H9 (cell line): ENCODE measurements at regions not wholly inside any gene's neighbourhood (a gene's known extent, or its start where the extent isn't known, plus 50 kb on each side); places are given as distances from the start of the nearest gene placed in this dataset.

Experiments used
- DNase-seq: peaks from one replicate; pipeline ENCODE4 v3.0.0-alpha.2; 2017
- H2AFZ ChIP-seq: one replicate; pipeline ENCODE4 v1.6.1; 2013; ENCODE audit warnings: mild to moderate bottlenecking, low read length, control low read depth, moderate library complexity
- H2AK5ac ChIP-seq: 2 replicates; pipeline ENCODE4 v1.6.1; 2013; ENCODE audit warnings: low read length, control low read depth, mixed read lengths; ENCODE audit not compliant: insufficient read length
- H2BK120ac ChIP-seq: one replicate; pipeline ENCODE4 v1.6.1; 2013; ENCODE audit warnings: low read depth, mild to moderate bottlenecking, low read length, control low read depth, inconsistent platforms; ENCODE audit not compliant: poor library complexity, severe bottlenecking
- H2BK12ac ChIP-seq: 2 replicates; pipeline ENCODE4 v1.6.1; 2013; ENCODE audit warnings: low read length, control low read depth, mixed read lengths, low read depth; ENCODE audit not compliant: insufficient read length
- H2BK15ac ChIP-seq: 2 replicates; pipeline ENCODE4 v1.6.1; 2013; ENCODE audit warnings: low read depth, low read length, control low read depth
- H2BK20ac ChIP-seq: one replicate; pipeline ENCODE4 v1.6.1; 2013; ENCODE audit warnings: low read depth, mild to moderate bottlenecking, low read length, control low read depth, inconsistent platforms; ENCODE audit not compliant: poor library complexity, severe bottlenecking
- H2BK5ac ChIP-seq: 2 replicates; pipeline ENCODE4 v1.6.1; 2013; ENCODE audit warnings: low read length, control low read depth, mixed read lengths; ENCODE audit not compliant: insufficient read length
- H3K14ac ChIP-seq: 2 replicates; pipeline ENCODE4 v1.6.1; 2013; ENCODE audit warnings: low read length, control low read depth; ENCODE audit not compliant: insufficient read depth
- H3K18ac ChIP-seq: 2 replicates; pipeline ENCODE4 v1.6.1; 2013; ENCODE audit warnings: low read depth, mild to moderate bottlenecking, mixed read lengths, low read length, control low read depth; ENCODE audit not compliant: insufficient read length
- H3K23ac ChIP-seq: 2 replicates; pipeline ENCODE4 v1.6.1; 2013; ENCODE audit warnings: low read length, control low read depth, mixed read lengths, low read depth; ENCODE audit not compliant: insufficient read length
- H3K23me2 ChIP-seq: 2 replicates; pipeline ENCODE4 v1.6.1; 2013; ENCODE audit warnings: low read depth, mild to moderate bottlenecking, mixed read lengths, low read length, control low read depth; ENCODE audit not compliant: insufficient read length, poor library complexity, severe bottlenecking
- H3K27ac ChIP-seq: 2 replicates; pipeline ENCODE4 v1.5.1; 2013; ENCODE audit warnings: low read length, control low read depth, mixed read lengths, low read depth; ENCODE audit not compliant: insufficient read length
- H3K27me3 ChIP-seq: 2 replicates; pipeline ENCODE4 v1.6.1; 2013; ENCODE audit warnings: low read length, control low read depth, inconsistent platforms; ENCODE audit not compliant: insufficient read depth
- H3K4ac ChIP-seq: 2 replicates; pipeline ENCODE4 v1.6.1; 2013; ENCODE audit warnings: low read depth, mild to moderate bottlenecking, control low read depth, inconsistent platforms, low read length, moderate library complexity
- H3K4me1 ChIP-seq: 2 replicates; pipeline ENCODE4 v1.6.1; 2013; ENCODE audit warnings: low read length, control low read depth, inconsistent platforms; ENCODE audit not compliant: insufficient read depth
- H3K4me2 ChIP-seq: 2 replicates; pipeline ENCODE4 v1.6.1; 2013; ENCODE audit warnings: low read length, control low read depth, mixed read lengths; ENCODE audit not compliant: insufficient read length, insufficient read depth
- H3K56ac ChIP-seq: 2 replicates; pipeline ENCODE4 v1.6.1; 2013; ENCODE audit warnings: low read depth, mild to moderate bottlenecking, mixed read lengths, low read length, control low read depth; ENCODE audit not compliant: insufficient read length
- H3K79me1 ChIP-seq: 2 replicates; pipeline ENCODE4 v1.6.1; 2013; ENCODE audit warnings: low read depth, mild to moderate bottlenecking, moderate library complexity, low read length, control low read depth, inconsistent platforms; ENCODE audit not compliant: insufficient read depth, poor library complexity, severe bottlenecking
- H3K79me2 ChIP-seq: 2 replicates; pipeline ENCODE4 v1.6.1; 2013; ENCODE audit warnings: low read length, control low read depth, inconsistent platforms; ENCODE audit not compliant: insufficient read depth
- H3K9ac ChIP-seq: 2 replicates; pipeline ENCODE4 v1.6.1; 2013; ENCODE audit warnings: low read length, control low read depth, mixed read lengths; ENCODE audit not compliant: insufficient read length; ENCODE audit errors: extremely low read depth
- H3K9me3 ChIP-seq: one replicate; pipeline ENCODE4 v1.6.1; 2013; ENCODE audit warnings: low read depth, low read length, inconsistent platforms; ENCODE audit not compliant: control insufficient read depth
- H3T11ph ChIP-seq: one replicate; pipeline ENCODE4 v1.6.1; 2013; ENCODE audit warnings: mild to moderate bottlenecking, low read length, control low read depth, inconsistent platforms
- H4K20me1 ChIP-seq: one replicate; pipeline ENCODE4 v1.6.1; 2013; ENCODE audit not compliant: control insufficient read depth, insufficient read length, insufficient read depth
- H4K5ac ChIP-seq: 2 replicates; pipeline ENCODE4 v1.6.1; 2013; ENCODE audit warnings: low read depth, mild to moderate bottlenecking, mixed read lengths, low read length, control low read depth; ENCODE audit not compliant: insufficient read length
- H4K8ac ChIP-seq: replicated peaks from 2 replicates; pipeline ENCODE4 v1.6.1; 2013; ENCODE audit warnings: low read length, control low read depth, mixed read lengths, low read depth; ENCODE audit not compliant: insufficient read length
- H4K91ac ChIP-seq: 2 replicates; pipeline ENCODE4 v1.6.1; 2013; ENCODE audit warnings: low read depth, mild to moderate bottlenecking, moderate library complexity, mixed read lengths, low read length, control low read depth; ENCODE audit not compliant: insufficient read length
- H3K27ac Mint-ChIP-seq, 3 experiments: 2 replicates in 2 of 3; 3 replicates in 1 of 3; pipeline ENCODE4 v1.8.0; 2020 to 2021; ENCODE audit warnings: mixed read lengths in 3 of 3, mild to moderate bottlenecking in 1 of 3, moderate library complexity in 1 of 3
- H3K27me3 Mint-ChIP-seq: 2 replicates; pipeline ENCODE4 v1.8.0; 2021; ENCODE audit warnings: low read depth, mild to moderate bottlenecking, moderate library complexity, mixed read lengths
- H3K36me3 Mint-ChIP-seq, 3 experiments: 2 replicates in 2 of 3; 3 replicates in 1 of 3; pipeline ENCODE4 v1.8.0; 2020 to 2021; ENCODE audit warnings: low read depth in 3 of 3, mixed read lengths in 3 of 3; ENCODE audit not compliant: insufficient read depth in 1 of 3
- H3K4me1 Mint-ChIP-seq, 2 experiments: 2 replicates each; pipeline ENCODE4 v1.8.0; 2020; ENCODE audit warnings: mixed read lengths in 2 of 2
- H3K4me3 Mint-ChIP-seq, 2 experiments: 2 replicates in 1 of 2; 3 replicates in 1 of 2; pipeline ENCODE4 v1.8.0; 2020 to 2021; ENCODE audit warnings: mild to moderate bottlenecking in 2 of 2, mixed read lengths in 2 of 2, moderate library complexity in 1 of 2
- H3K9me3 Mint-ChIP-seq, 2 experiments: 2 replicates in 1 of 2; 3 replicates in 1 of 2; pipeline ENCODE4 v1.8.0; 2020; ENCODE audit warnings: mild to moderate bottlenecking in 2 of 2, mixed read lengths in 2 of 2, moderate library complexity in 1 of 2
- CTCF ChIP-seq: fragments of 200-600 bp; sonication (generic); conservative IDR thresholded peaks from 3 replicates; pipeline ENCODE4 v1.8.0; 2021; ENCODE audit warnings: antibody characterized with exemption, mild to moderate bottlenecking
- WGBS: extraction: QIAGEN DNeasy Blood & Tissue Kit; methylation state at CpG from one replicate; pipeline ENCODE4 v1.1.7; 2013; ENCODE audit warnings: missing lambda C conversion rate, low lambda C conversion rate, mixed read lengths; ENCODE audit not compliant: insufficient read length; ENCODE audit errors: extremely low coverage; 5-methylcytosine and 5-hydroxymethylcytosine counted together

- Histone ChIP-seq H4K91ac (no peak overlapping the region), H3T11ph (no peak overlapping the region), H2BK5ac (no peak overlapping the region), H2BK15ac (no peak overlapping the region), H3K4me2 (no peak overlapping the region), H4K8ac (no peak overlapping the region), H2BK120ac (no peak overlapping the region), H2AK5ac (no peak overlapping the region), H3K56ac (no peak overlapping the region), H3K27ac (no peak overlapping the region), H3K23ac (no peak overlapping the region), H3K4me1 (peaks cover under 1% of the 10 kb centered on the region; the same call in 1 of the 2 replicates), H2BK12ac (no peak overlapping the region), H3K79me2 (no peaks in the 10 kb centered on the region), H3K27me3 (no peaks in the 10 kb centered on the region), H2AFZ (no peak overlapping the region), H3K18ac (no peak overlapping the region), H3K23me2 (no peaks in the 10 kb centered on the region), H4K5ac (no peak overlapping the region), H3K9me3 (no peaks in the 10 kb centered on the region), H3K14ac (no peak overlapping the region), H3K4ac (no peak overlapping the region), H3K9ac (no peak overlapping the region), H2BK20ac (no peak overlapping the region), H3K79me1 (no peaks in the 10 kb centered on the region), H4K20me1 (no peaks in the 10 kb centered on the region)
- Mint-ChIP-seq H3K4me3 (no peak overlapping the region), H3K9me3 (peaks cover 25% of the 10 kb centered on the region in 2 experiments), H3K27ac (no peak overlapping the region), H3K27me3 (peaks cover 23% of the 10 kb centered on the region), H3K4me1 (peaks cover 22 to 27% of the 10 kb centered on the region in 2 experiments), H3K36me3 (peaks cover 0 to 9% (median 8%) of the 10 kb centered on the region in 3 experiments; a peak in 3 of 7 replicates)
- no CpG with 5 or more reads among the region's 6 CpGs for WGBS
- peak; percentile 76 for TF ChIP-seq CTCF
- DNase-seq = peak; percentile 63
Observed at GRCh38 chr11:45017329-45017728, 66.6 kb upstream of the TP53I11 start.
